ENCODE measurements at regions not wholly inside any gene's neighbourhood (a gene's known extent, or its start where the extent isn't known, plus 50 kb on each side); places are given as distances from the start of the nearest gene placed in this dataset.
"Not testable (repeated sequence)": the region's sequence is repeated elsewhere in the genome, so short reads cannot be mapped to it uniquely, and the experiment has no call there.

DNA sequence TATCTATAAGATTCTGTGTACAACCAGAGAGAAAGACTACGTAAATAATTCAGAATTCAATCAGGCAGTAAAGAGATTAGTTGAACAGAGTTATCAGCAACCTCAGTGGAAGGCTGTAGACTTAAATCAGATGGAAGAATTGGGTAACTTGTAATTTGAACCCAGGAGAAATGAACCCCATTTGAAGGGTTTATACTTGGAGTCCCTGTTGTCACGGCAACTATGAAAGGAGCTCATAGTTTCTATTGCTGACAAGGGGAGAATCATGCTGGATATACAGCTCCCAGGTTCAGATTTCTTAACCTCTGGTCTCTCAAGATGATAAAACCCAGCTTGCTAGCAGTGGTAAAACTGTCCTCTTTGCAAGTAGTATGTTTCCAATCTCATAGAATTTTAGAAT lies 54.4 kb upstream of the BMP4 start:
- Histone ChIP-seq H3K36me3 (no peaks in the 10 kb centered on the region), H3K4me3 (no peak overlapping the region), H3K4me1 (no peaks in the 10 kb centered on the region), H3K9me3 (no peaks in the 10 kb centered on the region), H3K27me3 (no peaks in the 10 kb centered on the region), H3K27ac (no peak overlapping the region)
- no peak for TF ChIP-seq CTCF (IDR thresholded peaks at IDR 0.05)
- DNase-seq (ENCODE audit: low spot score), result no peak

DNA sequence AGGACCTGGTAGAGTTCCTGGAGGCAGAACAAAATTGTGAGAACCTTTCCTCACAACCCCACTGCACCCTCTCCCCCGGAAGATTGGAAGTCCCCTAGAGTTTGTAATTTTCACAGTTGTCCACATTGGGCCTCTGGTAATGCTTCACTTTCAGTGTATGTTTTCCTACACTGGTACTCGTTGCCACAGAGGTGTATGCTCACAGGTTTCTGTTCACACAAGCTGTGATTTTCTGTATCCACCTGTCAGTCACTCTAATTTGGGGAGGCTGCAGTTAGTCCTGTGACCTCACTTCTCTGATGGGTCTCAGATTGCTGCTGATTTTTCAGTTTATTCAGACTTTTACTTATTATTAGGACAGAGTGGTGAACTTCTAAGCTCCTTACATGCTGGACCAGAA lies 66.4 kb upstream of the BMP4 start:
- Histone ChIP-seq H3K9me3 (peaks cover 0 to 13% of the 10 kb centered on the region in 2 donors), H3K4me3 (no peak overlapping the region), H3K36me3 (no peaks in the 10 kb centered on the region), H3K27ac (no peak overlapping the region), H3K4me1 (no peaks in the 10 kb centered on the region), H3K27me3 (no peaks in the 10 kb centered on the region)
- no peak for TF ChIP-seq CTCF (IDR thresholded peaks at IDR 0.05)
- no peak for DNase-seq (ENCODE audit: low spot score)

GRCh38 chr14:54025661-54026060 lies 69.0 kb upstream of the BMP4 start:
- no peaks in the 10 kb centered on the region for H3K4me1 ChIP-seq
- no peaks in the 10 kb centered on the region for H3K36me3 ChIP-seq
- TF ChIP-seq CTCF (IDR thresholded peaks at IDR 0.05), result peak in 1 of 2 donors; percentile 50
- H3K27ac ChIP-seq, result no peak overlapping the region
- no peak overlapping the region for H3K4me3 ChIP-seq
- no peaks in the 10 kb centered on the region for H3K27me3 ChIP-seq
- peaks cover 0 to 13% of the 10 kb centered on the region in 2 donors for H3K9me3 ChIP-seq
- DNase-seq (ENCODE audit: low spot score), result no peak

DNA sequence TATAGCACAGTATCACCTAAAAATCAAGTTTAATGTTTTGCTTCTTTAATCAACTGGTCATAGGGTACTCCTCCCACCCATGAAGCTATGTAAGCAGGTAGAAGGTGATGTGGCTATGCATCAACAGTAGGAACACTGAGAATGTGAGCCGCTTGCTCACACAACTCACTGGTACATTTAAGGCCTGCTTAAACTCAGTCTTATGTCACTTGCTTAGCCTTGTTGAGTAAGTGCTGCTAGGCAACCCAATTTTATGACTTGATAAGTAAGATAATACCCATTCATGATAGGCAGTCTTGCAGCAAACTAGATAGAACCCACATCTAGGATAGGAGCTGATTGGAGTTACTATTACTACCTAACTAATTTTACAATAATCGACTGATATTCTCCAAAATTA lies 70.0 kb upstream of the BMP4 start:
- DNase-seq (ENCODE audit: low spot score), result no peak
- no peak overlapping the region for H3K4me3 ChIP-seq
- TF ChIP-seq CTCF (IDR thresholded peaks at IDR 0.05), result no peak
- H3K4me1 ChIP-seq, result no peaks in the 10 kb centered on the region
- H3K36me3 ChIP-seq, result no peaks in the 10 kb centered on the region
- H3K27ac ChIP-seq, result no peak overlapping the region
- H3K9me3 ChIP-seq, result peaks cover 0 to 13% of the 10 kb centered on the region in 2 donors
- H3K27me3 ChIP-seq, result no peaks in the 10 kb centered on the region

- not testable (repeated sequence) for H3K4me3 ChIP-seq; H3K27me3 ChIP-seq; H3K36me3 ChIP-seq; DNase-seq (ENCODE audit: low spot score); H3K4me1 ChIP-seq; H3K27ac ChIP-seq
- peaks cover 0 to 19% of the 10 kb centered on the region in 2 donors for H3K9me3 ChIP-seq
These were observed 74.4 kb upstream of the BMP4 start for GRCh38 chr14:54030996-54031395.

DNA sequence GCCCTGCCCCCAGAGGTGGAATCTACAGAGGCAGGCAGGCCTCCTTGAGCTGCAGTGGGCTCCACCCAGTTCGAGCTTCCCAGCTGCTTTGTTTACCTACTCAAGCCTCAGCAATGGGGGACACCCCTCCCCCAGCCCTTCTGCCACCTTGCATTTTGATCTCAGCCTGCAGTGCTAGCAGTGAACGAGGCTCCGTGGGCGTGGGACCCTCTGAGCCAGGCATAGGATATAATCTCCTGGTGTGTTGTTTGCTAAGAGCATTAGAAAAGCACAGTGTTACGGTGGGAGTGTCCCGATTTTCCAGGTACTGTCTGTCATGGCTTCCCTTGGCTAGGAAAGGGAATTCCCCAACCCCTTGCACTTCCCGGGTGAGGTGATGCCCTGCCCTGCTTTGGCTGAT lies 76.7 kb upstream of the BMP4 start:
- not testable (repeated sequence) for H3K4me1 ChIP-seq

DNA sequence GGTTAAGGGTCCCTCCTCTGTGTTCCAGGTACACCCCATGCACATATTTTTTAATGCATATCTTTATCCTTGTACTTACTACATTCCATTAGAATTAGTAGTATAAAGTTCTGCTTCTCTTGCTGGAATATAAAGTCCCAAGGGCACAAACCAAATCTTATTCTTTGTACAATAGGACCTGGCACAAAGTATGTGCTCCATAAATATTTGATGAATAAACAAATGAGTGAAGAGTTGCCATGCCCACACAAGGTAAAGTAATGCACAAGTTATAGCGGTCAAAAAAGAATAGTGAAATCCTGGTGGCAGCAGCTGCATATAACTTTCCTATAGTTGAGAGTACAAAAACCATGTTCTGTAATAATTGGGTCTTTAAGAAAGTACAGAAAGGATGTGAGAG lies 82.1 kb upstream of the BMP4 start:
- Histone ChIP-seq H3K36me3 (no peaks in the 10 kb centered on the region), H3K27me3 (no peaks in the 10 kb centered on the region), H3K4me1 (no peaks in the 10 kb centered on the region), H3K4me3 (no peak overlapping the region), H3K9me3 (peaks cover 0 to 19% of the 10 kb centered on the region in 2 donors), H3K27ac (no peak overlapping the region)
- DNase-seq (ENCODE audit: low spot score), result no peak
- TF ChIP-seq CTCF (IDR thresholded peaks at IDR 0.05), result no peak

More for the DNA sequence above, 76.7 kb upstream of the BMP4 start:
- H3K36me3 ChIP-seq; H3K27me3 ChIP-seq; H3K27ac ChIP-seq; DNase-seq (ENCODE audit: low spot score); H3K4me3 ChIP-seq: not testable (repeated sequence)
- peaks cover 0 to 19% of the 10 kb centered on the region in 2 donors for H3K9me3 ChIP-seq

Data from right atrium auricular region (tissue), 2 donors.